H1 (cell line): ENCODE measurements at regions not wholly inside any gene's neighbourhood (a gene's known extent, or its start where the extent isn't known, plus 50 kb on each side); places are given as distances from the start of the nearest gene placed in this dataset.

Experiments
- CTCF ChIA-PET: fragments of 300-600 bp; sonication (Branson Sonifier 250); formaldehyde crosslinking; loops from one replicate; lab custom pipeline; 2021; ENCODE audit not compliant: partially characterized antibody; lab: Charles Lee
- POLR2A ChIA-PET: fragments of 300-600 bp; sonication (Branson Sonifier 250); formaldehyde crosslinking; loops from one replicate; lab custom pipeline; 2021; ENCODE audit warnings: inconsistent platforms; ENCODE audit not compliant: partially characterized antibody; lab: Charles Lee
- DNase-seq, 2 experiments: peaks; one replicate each; pipeline versions ENCODE4 v3.0.0 to v3.0.0-alpha.2; 2010 to 2022; ENCODE audit warnings: low spot score in 2 of 2, low read depth in 1 of 2, mixed read lengths in 1 of 2
- FAIRE-seq: peaks from 2 replicates; lab custom pipeline; 2011; peaks lifted over from hg19 to GRCh38; lab: Jason Lieb, UNC
- H2AFZ ChIP-seq: 2 replicates; pipeline ENCODE4 v1.8.1; 2012; ENCODE audit warnings: low read length, inconsistent platforms
- H2AK5ac ChIP-seq: 2 replicates; pipeline ENCODE4 v1.6.1; 2013; ENCODE audit warnings: low read depth, low read length
- H2BK120ac ChIP-seq: replicated peaks from 2 replicates; pipeline ENCODE3; 2013; ENCODE audit warnings: low read depth, low read length, inconsistent platforms
- H2BK12ac ChIP-seq: 2 replicates; pipeline ENCODE4 v1.6.1; 2013; ENCODE audit warnings: low read depth, low read length
- H2BK15ac ChIP-seq: 2 replicates; pipeline ENCODE4 v1.6.1; 2013; ENCODE audit warnings: low read length
- H2BK20ac ChIP-seq: 2 replicates; pipeline ENCODE4 v1.6.1; 2013; ENCODE audit warnings: low read length
- H2BK5ac ChIP-seq: 2 replicates; pipeline ENCODE4 v1.6.1; 2013; ENCODE audit warnings: low read depth, low read length
- H3K14ac ChIP-seq: 2 replicates; pipeline ENCODE4 v1.6.1; 2013; ENCODE audit warnings: inconsistent platforms; ENCODE audit not compliant: insufficient read length
- H3K18ac ChIP-seq: 2 replicates; pipeline ENCODE4 v1.6.1; 2013; ENCODE audit warnings: low read length; ENCODE audit errors: extremely low read depth
- H3K23ac ChIP-seq: 2 replicates; pipeline ENCODE4 v1.6.1; 2013; ENCODE audit warnings: inconsistent platforms; ENCODE audit not compliant: insufficient read length
- H3K23me2 ChIP-seq: 2 replicates; pipeline ENCODE4 v1.6.1; 2013; ENCODE audit warnings: low read depth, low read length
- H3K27ac ChIP-seq: 2 replicates; pipeline ENCODE4 v1.6.1; 2011; ENCODE audit warnings: low read depth, low read length, inconsistent platforms
- H3K27me3 ChIP-seq, 4 experiments: replicated peaks in 1 of 4; 1 replicate in 1 of 4; 2 replicates in 3 of 4; pipeline versions ENCODE4 v1.6.1 to v1.8.1; 2011 to 2013; ENCODE audit warnings: low read length in 3 of 4, mild to moderate bottlenecking in 3 of 4, inconsistent platforms in 2 of 4, mixed read lengths in 2 of 4, moderate library complexity in 1 of 4; ENCODE audit not compliant: control insufficient read depth in 3 of 4, insufficient read depth in 3 of 4; ENCODE audit errors: extremely low read depth in 1 of 4
- H3K36me3 ChIP-seq, 4 experiments: 2 replicates each; pipeline versions ENCODE4 v1.6.1 to v1.8.1; 2011 to 2013; ENCODE audit warnings: mild to moderate bottlenecking in 4 of 4, low read length in 3 of 4, moderate library complexity in 2 of 4, control low read depth in 1 of 4, inconsistent platforms in 1 of 4; ENCODE audit not compliant: insufficient read depth in 4 of 4, control insufficient read depth in 2 of 4
- H3K4ac ChIP-seq: replicated peaks from 2 replicates; pipeline ENCODE3; 2013; ENCODE audit warnings: low read length, low read depth, mixed read lengths, inconsistent platforms; ENCODE audit not compliant: insufficient read length
- H3K4me1 ChIP-seq, 4 experiments: replicated peaks in 1 of 4; 1 replicate in 1 of 4; 2 replicates in 3 of 4; pipeline versions ENCODE4 v1.6.1 to v1.8.1; 2011 to 2013; ENCODE audit warnings: low read length in 3 of 4, inconsistent platforms in 2 of 4, mixed read lengths in 1 of 4; ENCODE audit not compliant: insufficient read depth in 4 of 4, control insufficient read depth in 3 of 4
- H3K4me2 ChIP-seq, 2 experiments: 2 replicates each; pipeline versions ENCODE4 v1.6.1 to v1.8.1; 2011 to 2013; ENCODE audit warnings: low read depth in 2 of 2, low read length in 2 of 2, control low read depth in 1 of 2, inconsistent platforms in 1 of 2, mild to moderate bottlenecking in 1 of 2; ENCODE audit not compliant: insufficient read depth in 1 of 2
- H3K4me3 ChIP-seq, 4 experiments: fragments of 200-600, 300-600 bp in 1 of 4; sonication (generic), shearing (Covaris generic), sonication (Bioruptor Twin) in 1 of 4; 2 replicates each; pipeline versions ENCODE4 v1.5.1 to v1.8.1; 2011 to 2016; ENCODE audit warnings: low read length in 4 of 4, low read depth in 3 of 4, control low read depth in 2 of 4, inconsistent platforms in 2 of 4, mild to moderate bottlenecking in 2 of 4, mixed read lengths in 1 of 4, moderate library complexity in 1 of 4; ENCODE audit not compliant: insufficient read depth in 2 of 4; ENCODE audit errors: extremely low read depth in 1 of 4
- H3K56ac ChIP-seq: replicated peaks from 2 replicates; pipeline ENCODE3; 2013; ENCODE audit warnings: low read depth, mild to moderate bottlenecking, mixed read lengths, low read length, inconsistent platforms; ENCODE audit not compliant: insufficient read length
- H3K79me1 ChIP-seq: 2 replicates; pipeline ENCODE4 v1.6.1; 2013; ENCODE audit warnings: low read depth, low read length, control low read depth
- H3K79me2 ChIP-seq, 2 experiments: 2 replicates each; pipeline versions ENCODE4 v1.6.1 to v1.8.1; 2012 to 2013; ENCODE audit warnings: low read length in 2 of 2, mild to moderate bottlenecking in 2 of 2, inconsistent platforms in 1 of 2; ENCODE audit not compliant: insufficient read depth in 2 of 2, control insufficient read depth in 1 of 2
- H3K9ac ChIP-seq, 4 experiments: replicated peaks in 1 of 4; 1 replicate in 1 of 4; 2 replicates in 3 of 4; pipeline versions ENCODE4 v1.6.1 to v1.8.1; 2011 to 2013; ENCODE audit warnings: low read depth in 3 of 4, low read length in 3 of 4, control low read depth in 2 of 4, mild to moderate bottlenecking in 2 of 4, moderate library complexity in 2 of 4, inconsistent platforms in 1 of 4; ENCODE audit errors: extremely low read depth in 1 of 4
- H3K9me3 ChIP-seq, 2 experiments: 2 replicates each; pipeline versions ENCODE4 v1.6.1 to v1.8.1; 2012 to 2013; ENCODE audit warnings: mild to moderate bottlenecking in 2 of 2, moderate library complexity in 2 of 2, control low read depth in 1 of 2, inconsistent platforms in 1 of 2, low read depth in 1 of 2, low read length in 1 of 2, mixed read lengths in 1 of 2; ENCODE audit not compliant: insufficient read depth in 2 of 2
- H4K20me1 ChIP-seq, 2 experiments: replicated peaks in 1 of 2; 2 replicates each; pipeline versions ENCODE3 to v1.8.1; 2011 to 2013; ENCODE audit warnings: inconsistent platforms in 2 of 2, low read length in 2 of 2, mild to moderate bottlenecking in 1 of 2; ENCODE audit not compliant: insufficient read depth in 2 of 2, control insufficient read depth in 1 of 2
- H4K5ac ChIP-seq: 2 replicates; pipeline ENCODE4 v1.6.1; 2013; ENCODE audit warnings: low read length, low read depth, mixed read lengths, inconsistent platforms; ENCODE audit not compliant: insufficient read length
- H4K8ac ChIP-seq: 2 replicates; pipeline ENCODE4 v1.8.0; 2013; ENCODE audit warnings: mild to moderate bottlenecking, moderate library complexity, low read length, inconsistent platforms; ENCODE audit not compliant: insufficient read depth; ENCODE audit errors: extremely low read depth
- H4K91ac ChIP-seq: replicated peaks from 2 replicates; pipeline ENCODE3; 2013; ENCODE audit warnings: low read length, mixed read lengths, inconsistent platforms; ENCODE audit not compliant: insufficient read length
- CBX5 ChIP-seq: fragments of 300-800, 300-1000 bp; sonication (generic); IDR thresholded peaks from 2 replicates; pipeline ENCODE4 v1.7.1; 2016; ENCODE audit warnings: antibody characterized with exemption, low read length, low read depth
- FOSL1 ChIP-seq: IDR thresholded peaks from 2 replicates; pipeline ENCODE4 v1.6.1; 2011; ENCODE audit warnings: mild to moderate bottlenecking, low read depth, low read length, moderate library complexity; ENCODE audit not compliant: insufficient read depth
- KDM1A ChIP-seq: fragments of 200-600, 300-600 bp; sonication (generic); IDR thresholded peaks from 2 replicates; pipeline ENCODE4 v1.7.1; 2016; ENCODE audit warnings: mild to moderate bottlenecking, low read length, borderline replicate concordance
- RAD21 ChIP-seq, 2 experiments: IDR thresholded peaks in 1 of 2; conservative IDR thresholded peaks in 1 of 2; 2 replicates each; pipeline ENCODE4 v1.6.1; 2011; ENCODE audit warnings: low read depth in 2 of 2, low read length in 2 of 2, improper control_type of control experiment in 1 of 2, inconsistent platforms in 1 of 2, mild to moderate bottlenecking in 1 of 2, moderate library complexity in 1 of 2
- RFX5 ChIP-seq: IDR thresholded peaks from 2 replicates; pipeline ENCODE4 v1.6.1; 2011; ENCODE audit warnings: low read depth, low read length, improper control_type of control experiment, borderline replicate concordance
- RNF2 ChIP-seq: fragments of 200-900, 300-1000 bp; sonication (generic); IDR thresholded peaks from 2 replicates; pipeline ENCODE4 v1.7.1; 2016; ENCODE audit warnings: borderline replicate concordance, low read depth, mild to moderate bottlenecking, antibody characterized with exemption, low read length; ENCODE audit not compliant: poor library complexity, severe bottlenecking; ENCODE audit errors: missing control alignments
- WGBS, 2 experiments: shearing (Covaris generic) in 1 of 2; methylation state at CpG; one replicate each; pipeline versions ENCODE4 v1.1.6 to v1.1.7; 2013 to 2015; ENCODE audit warnings: low lambda C conversion rate in 2 of 2, mixed read lengths in 2 of 2, inconsistent platforms in 1 of 2, low coverage in 1 of 2, missing lambda C conversion rate in 1 of 2; ENCODE audit not compliant: insufficient replicate concordance in 2 of 2, insufficient coverage in 1 of 2, insufficient read length in 1 of 2; ENCODE audit errors: extremely low coverage in 1 of 2, missing lambda C conversion rate in 1 of 2; 5-methylcytosine and 5-hydroxymethylcytosine counted together
- TF ChIP-seq, protein P1 (sequence below): IDR thresholded peaks from 2 replicates; pipeline ENCODE4 v1.6.1; 2011; ENCODE audit warnings: low read length, improper control_type of control experiment

DNA sequence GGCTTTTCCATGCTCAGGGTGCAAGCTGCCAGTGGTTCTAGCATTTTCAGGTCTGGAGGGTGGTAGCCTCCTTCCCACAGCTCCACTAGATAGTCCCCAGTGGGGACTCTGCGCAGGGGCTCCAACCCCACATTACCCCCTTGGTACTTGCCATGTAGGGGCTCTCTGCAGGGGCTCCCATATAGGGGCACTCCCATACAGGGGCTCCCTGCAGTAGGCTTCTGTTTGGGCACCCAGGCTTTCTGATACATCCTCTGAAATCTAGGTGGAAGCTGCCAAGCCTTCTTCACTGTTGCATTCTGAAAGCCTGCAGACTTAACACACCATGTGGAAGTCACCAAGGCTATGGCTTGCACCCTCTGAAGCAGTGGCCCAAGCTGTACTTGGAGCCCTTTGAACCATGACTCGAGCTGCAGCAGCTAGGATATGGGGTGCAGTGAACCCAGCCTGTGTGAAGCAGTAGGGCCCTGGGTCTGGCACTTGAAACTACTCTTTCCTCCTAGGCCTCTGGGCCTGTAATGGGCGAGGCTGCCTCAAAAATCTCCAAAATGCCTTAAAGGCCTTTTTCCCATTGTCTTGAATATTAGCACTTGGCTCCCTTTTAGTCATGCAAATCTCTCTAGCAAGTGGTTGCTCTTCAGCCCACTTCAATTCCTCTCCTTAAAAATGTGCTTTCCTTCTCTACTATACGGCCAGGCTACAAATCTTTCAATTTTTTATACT lies 96.4 kb downstream of the TPRA1 start:
- 0 out of 2 replicates have a peak overlapping the region, but pooled peaks have one; percentile 38 for H4K8ac ChIP-seq
- H3K79me2 ChIP-seq: no peaks in the 10 kb centered on the region
- H3K9ac ChIP-seq: no peak overlapping the region
- no peak overlapping the region for H3K56ac ChIP-seq
- 83% methylated on average over 4 of the region's 4 CpGs; no CpG with 5 or more reads in 1 of the 2 experiments for WGBS, 2 experiments
- peaks cover 0 to 4% (median 2%) of the 10 kb centered on the region in 4 experiments; a peak in 2 of 7 replicates for H3K4me1 ChIP-seq
- H2BK5ac ChIP-seq: peak overlapping the region; percentile 60; the same call in 1 of the 2 replicates
- H2BK20ac ChIP-seq: no peak overlapping the region; the same call in 1 of the 2 replicates
- H3K4me2 ChIP-seq: no peak overlapping the region
- peak overlapping the region; percentile 90 for H4K91ac ChIP-seq
- no peaks in the 10 kb centered on the region for H3K79me1 ChIP-seq
- no peak overlapping the region for H3K14ac ChIP-seq
- H3K23ac ChIP-seq: no peak overlapping the region
- no peak for DNase-seq
- no peak overlapping the region for H4K5ac ChIP-seq
- peaks cover 0 to 4% (median 2%) of the 10 kb centered on the region in 4 experiments; a peak in 2 of 8 replicates for H3K36me3 ChIP-seq
- no peak overlapping the region for H3K4ac ChIP-seq
- no peaks in the 10 kb centered on the region for H3K27me3 ChIP-seq
- no peak overlapping the region for H3K27ac ChIP-seq
- H3K18ac ChIP-seq: peak overlapping the region; percentile 51; the same call in 1 of the 2 replicates
- no peak overlapping the region for H2BK15ac ChIP-seq
- H3K9me3 ChIP-seq: peaks cover 16 to 24% of the 10 kb centered on the region in 2 experiments
- ChIA-PET POLR2A (no interaction called here), CTCF (interaction anchor here (1.4 kb wide), 2 partner anchors 10 to 53 kb away, joined by 6 read pairs; no protein-coding TSS in a partner anchor)
- H3K4me3 ChIP-seq: no peak overlapping the region
- H2BK120ac ChIP-seq: peak overlapping the region; percentile 18
- no peak overlapping the region for H2AK5ac ChIP-seq
- no peak overlapping the region for H2AFZ ChIP-seq
- H2BK12ac ChIP-seq: no peak overlapping the region
- no peak for FAIRE-seq
- TF ChIP-seq CBX5 (no peak), KDM1A (no peak), FOSL1 (no peak), RFX5 (no peak), RAD21 (IDR thresholded peaks at IDR 0.05 in 1 of 2, conservative IDR thresholded peaks at IDR 0.05 in 1 of 2; ENCODE audit: low read depth in 2 of 2, low read length in 2 of 2) (no peak), RNF2 (no peak)
- TF ChIP-seq, protein P1, sequence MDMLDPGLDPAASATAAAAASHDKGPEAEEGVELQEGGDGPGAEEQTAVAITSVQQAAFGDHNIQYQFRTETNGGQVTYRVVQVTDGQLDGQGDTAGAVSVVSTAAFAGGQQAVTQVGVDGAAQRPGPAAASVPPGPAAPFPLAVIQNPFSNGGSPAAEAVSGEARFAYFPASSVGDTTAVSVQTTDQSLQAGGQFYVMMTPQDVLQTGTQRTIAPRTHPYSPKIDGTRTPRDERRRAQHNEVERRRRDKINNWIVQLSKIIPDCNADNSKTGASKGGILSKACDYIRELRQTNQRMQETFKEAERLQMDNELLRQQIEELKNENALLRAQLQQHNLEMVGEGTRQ: no peak
- H3K23me2 ChIP-seq: no peaks in the 10 kb centered on the region
- H4K20me1 ChIP-seq: no peaks in the 10 kb centered on the region
